ENCODE measurements at regions not wholly inside any gene's neighbourhood (a gene's known extent, or its start where the extent isn't known, plus 50 kb on each side); places are given as distances from the start of the nearest gene placed in this dataset.

DNA sequence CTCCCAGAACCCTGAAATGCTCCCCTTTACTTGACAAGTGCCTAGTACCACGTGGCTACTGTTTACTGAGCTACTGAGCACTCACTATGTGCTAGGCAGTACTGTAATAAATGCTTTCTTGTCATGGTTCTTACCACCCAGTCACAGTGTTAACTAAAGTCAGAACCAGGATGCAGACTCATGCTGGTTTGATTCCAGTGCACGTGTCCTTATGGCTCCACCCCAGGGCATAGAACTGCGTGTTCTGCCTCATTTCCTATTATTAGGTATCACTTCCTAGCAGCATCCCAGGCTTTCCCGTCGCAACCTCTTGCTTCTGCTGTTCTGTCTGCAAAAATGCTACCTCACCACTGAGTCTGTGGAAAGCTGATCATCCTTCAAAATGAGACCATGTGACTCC is 71.7 kb upstream of the DOCK1 start:
- DNase-seq: no peak
- Mint-ChIP-seq H3K27ac (no peak overlapping the region), H3K36me3 (ENCODE audit: low read depth) (no peaks in the 10 kb centered on the region), H3K4me3 (no peak overlapping the region), H3K9me3 (no peaks in the 10 kb centered on the region), H3K4me1 (ENCODE audit: low read depth) (no peaks in the 10 kb centered on the region), H3K27me3 (ENCODE audit: insufficient read depth) (no peaks in the 10 kb centered on the region; the same call in 1 of the 2 replicates)
- TF ChIP-seq CTCF (IDR thresholded peaks at IDR 0.05): no peak

GRCh38 chr10:126836009-126836408 is 69.2 kb upstream of the DOCK1 start:
- DNase-seq: no peak
- no peaks in the 10 kb centered on the region for H3K36me3 Mint-ChIP-seq (ENCODE audit: low read depth)
- H3K27ac Mint-ChIP-seq: no peak overlapping the region
- no peak overlapping the region for H3K4me3 Mint-ChIP-seq
- H3K4me1 Mint-ChIP-seq (ENCODE audit: low read depth): no peaks in the 10 kb centered on the region
- no peak for TF ChIP-seq CTCF (IDR thresholded peaks at IDR 0.05)
- no peaks in the 10 kb centered on the region for H3K9me3 Mint-ChIP-seq
- H3K27me3 Mint-ChIP-seq (ENCODE audit: insufficient read depth): peaks cover 4% of the 10 kb centered on the region; the same call in 1 of the 2 replicates

DNA sequence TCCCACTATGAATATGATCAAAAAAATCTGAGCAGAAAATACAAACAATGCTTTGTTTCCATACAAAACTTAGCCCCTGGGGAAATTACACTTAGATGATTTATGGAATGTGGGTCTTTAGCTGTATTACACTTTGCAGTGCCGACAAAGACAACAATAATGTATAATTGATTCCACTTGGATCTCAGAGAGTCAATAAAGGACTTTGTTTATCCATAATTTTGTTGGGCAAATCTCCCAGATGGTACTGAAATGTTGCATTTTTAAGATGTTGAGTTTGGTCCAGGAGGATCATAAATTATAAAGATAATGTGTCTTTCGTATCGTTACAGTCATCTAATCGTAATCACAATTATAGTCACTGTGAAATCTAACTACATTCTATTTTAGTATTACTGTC is 66.9 kb upstream of the DOCK1 start:
- Mint-ChIP-seq H3K27ac (no peak overlapping the region), H3K4me1 (ENCODE audit: low read depth) (no peaks in the 10 kb centered on the region), H3K4me3 (no peak overlapping the region), H3K9me3 (no peaks in the 10 kb centered on the region), H3K36me3 (ENCODE audit: low read depth) (no peaks in the 10 kb centered on the region), H3K27me3 (ENCODE audit: insufficient read depth) (peaks cover 8% of the 10 kb centered on the region)
- TF ChIP-seq CTCF (IDR thresholded peaks at IDR 0.05): no peak
- DNase-seq: no peak

GRCh38 chr10:126839094-126839761 is 66.0 kb upstream of the DOCK1 start:
- no peaks in the 10 kb centered on the region for H3K4me1 Mint-ChIP-seq (ENCODE audit: low read depth)
- no peak overlapping the region for H3K27ac Mint-ChIP-seq
- H3K27me3 Mint-ChIP-seq (ENCODE audit: insufficient read depth): peaks cover 12% of the 10 kb centered on the region
- TF ChIP-seq CTCF (IDR thresholded peaks at IDR 0.05): no peak
- no peak overlapping the region for H3K4me3 Mint-ChIP-seq
- DNase-seq: no peak
- no peaks in the 10 kb centered on the region for H3K9me3 Mint-ChIP-seq
- H3K36me3 Mint-ChIP-seq (ENCODE audit: low read depth): no peaks in the 10 kb centered on the region

GRCh38 chr10:126840576-126841135 is 64.6 kb upstream of the DOCK1 start:
- H3K4me1 Mint-ChIP-seq (ENCODE audit: low read depth): no peaks in the 10 kb centered on the region
- no peaks in the 10 kb centered on the region for H3K36me3 Mint-ChIP-seq (ENCODE audit: low read depth)
- H3K4me3 Mint-ChIP-seq: no peak overlapping the region
- no peak overlapping the region for H3K27ac Mint-ChIP-seq
- TF ChIP-seq CTCF (IDR thresholded peaks at IDR 0.05): no peak
- peaks cover 12% of the 10 kb centered on the region for H3K27me3 Mint-ChIP-seq (ENCODE audit: insufficient read depth)
- DNase-seq: no peak
- no peaks in the 10 kb centered on the region for H3K9me3 Mint-ChIP-seq

All from HFFc6 (cell line).